NCI-H1694 (cell line): ENCODE measurements at regions not wholly inside any gene's neighbourhood (a gene's known extent, or its start where the extent isn't known, plus 50 kb on each side); places are given as distances from the start of the nearest gene placed in this dataset.
"Not testable (repeated sequence)": the region's sequence is repeated elsewhere in the genome, so short reads cannot be mapped to it uniquely, and the experiment has no call there.

ENCODE experiments used
- DNase-seq: peaks from one replicate; lab custom pipeline; 2025; lab: John Stamatoyannopoulos, UW

GRCh38 chr14:56422221-56422620, 157.4 kb upstream of the TMEM260 start:
- DNase-seq, result no peak

- DNase-seq, result peak; percentile 89
These were observed 156.8 kb upstream of the TMEM260 start for GRCh38 chr14:56422703-56423213.

GRCh38 chr14:56423544-56423943, 156.1 kb upstream of the TMEM260 start:
- no peak for DNase-seq

- no peak for DNase-seq
These were observed 148.6 kb upstream of the TMEM260 start for GRCh38 chr14:56431013-56431412.

- no peak for DNase-seq
These were observed 129.9 kb upstream of the TMEM260 start for GRCh38 chr14:56449670-56450213.

- DNase-seq, result no peak
These were observed 126.7 kb upstream of the TMEM260 start for GRCh38 chr14:56452940-56453339.

GRCh38 chr14:56454680-56455079, 124.9 kb upstream of the TMEM260 start:
- not testable (repeated sequence) for DNase-seq

GRCh38 chr14:56460469-56460868, 119.1 kb upstream of the TMEM260 start:
- DNase-seq, result no peak

GRCh38 chr14:56461276-56462275, 118.0 kb upstream of the TMEM260 start:
- no peak for DNase-seq

- no peak for DNase-seq
These were observed 116.2 kb upstream of the TMEM260 start for GRCh38 chr14:56463271-56463890.

- DNase-seq, result no peak
These were observed 108.5 kb upstream of the TMEM260 start for GRCh38 chr14:56471056-56471455.

GRCh38 chr14:56474419-56475022, 105.1 kb upstream of the TMEM260 start:
- peak; percentile 75 for DNase-seq

- DNase-seq, result peak; percentile 47
These were observed 97.2 kb upstream of the TMEM260 start for GRCh38 chr14:56482310-56482911.

GRCh38 chr14:56487090-56487667, 92.4 kb upstream of the TMEM260 start:
- DNase-seq, result peak; percentile 29

GRCh38 chr14:56487761-56488160, 91.8 kb upstream of the TMEM260 start:
- no peak for DNase-seq

- DNase-seq, result no peak
These were observed 91.3 kb upstream of the TMEM260 start for GRCh38 chr14:56488306-56488705.

- DNase-seq, result peak; percentile 82
These were observed 89.2 kb upstream of the TMEM260 start for GRCh38 chr14:56490379-56490778.

- peak; percentile 68 for DNase-seq
These were observed 88.0 kb upstream of the TMEM260 start for GRCh38 chr14:56491299-56492285.

- DNase-seq, result no peak
These were observed 85.4 kb upstream of the TMEM260 start for GRCh38 chr14:56494167-56494566.

- no peak for DNase-seq
These were observed 81.5 kb upstream of the TMEM260 start for GRCh38 chr14:56498112-56498511.
